ENCODE measurements at regions not wholly inside any gene's neighbourhood (a gene's known extent, or its start where the extent isn't known, plus 50 kb on each side); places are given as distances from the start of the nearest gene placed in this dataset.
"Not testable (repeated sequence)": the region's sequence is repeated elsewhere in the genome, so short reads cannot be mapped to it uniquely, and the experiment has no call there.

DNA sequence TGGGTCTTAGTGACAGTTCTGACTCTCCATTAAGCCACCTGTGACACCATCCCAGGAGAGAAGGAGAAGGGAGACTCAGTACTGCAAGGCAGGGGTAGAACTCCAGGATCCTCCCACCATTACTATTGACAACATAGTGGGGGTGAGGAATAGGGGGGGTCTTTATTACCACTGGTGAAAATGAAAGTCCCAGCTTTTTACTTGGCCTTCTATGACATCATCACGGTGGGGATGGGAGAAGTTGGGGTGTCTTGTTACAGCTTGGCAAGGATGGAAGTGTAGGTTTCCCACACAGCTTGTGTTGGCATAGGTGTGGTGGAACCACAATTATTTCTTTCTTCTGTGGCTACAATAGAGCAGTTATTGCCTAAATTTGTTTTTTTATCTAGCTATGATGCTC lies 203.9 kb upstream of the DTNA start:
- Mint-ChIP-seq H3K4me1 (no peaks in the 10 kb centered on the region), H3K36me3 (peaks cover 0 to 4% (median 0%) of the 10 kb centered on the region in 3 donors)

DNA sequence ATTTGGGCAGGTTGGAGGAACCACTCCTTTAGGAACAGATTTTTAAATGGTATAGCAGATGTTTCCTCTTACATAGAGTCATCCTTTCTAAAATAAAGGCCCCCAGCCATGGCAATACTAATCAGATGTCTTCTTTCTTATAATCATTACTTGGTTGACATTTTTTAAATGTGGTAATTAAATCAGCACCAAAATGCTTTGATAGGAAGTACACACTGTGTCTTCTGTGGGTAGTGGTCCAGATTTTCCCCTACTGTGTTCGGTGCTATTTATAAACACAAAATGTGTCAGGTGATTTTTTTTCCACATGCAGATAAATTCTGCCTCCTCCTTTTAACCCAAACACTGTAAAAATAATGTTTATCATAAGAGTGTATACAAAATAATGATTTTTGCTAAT lies 200.9 kb upstream of the DTNA start:
- no peak overlapping the region for H3K4me3 Mint-ChIP-seq
- H3K9me3 Mint-ChIP-seq, result peaks cover 0 to 20% (median 7%) of the 10 kb centered on the region in 6 donors
- DNase-seq, result no peak
- H3K27ac Mint-ChIP-seq, result no peak overlapping the region
- H3K27me3 Mint-ChIP-seq (ENCODE audit: low read depth in 3 of 3), result peaks cover 0 to 2% (median 1%) of the 10 kb centered on the region in 3 donors
- no peaks in the 10 kb centered on the region for H3K4me1 Mint-ChIP-seq
- H3K36me3 Mint-ChIP-seq, result peaks cover 0 to 4% (median 0%) of the 10 kb centered on the region in 3 donors

More for the DNA sequence above, 203.9 kb upstream of the DTNA start:
- Mint-ChIP-seq H3K27ac (no peak overlapping the region), H3K4me3 (no peak overlapping the region), H3K9me3 (peaks cover 0 to 24% (median 6%) of the 10 kb centered on the region in 6 donors), H3K27me3 (ENCODE audit: low read depth in 3 of 3) (peaks cover 0 to 5% (median 0%) of the 10 kb centered on the region in 3 donors)
- DNase-seq, result no peak

DNA sequence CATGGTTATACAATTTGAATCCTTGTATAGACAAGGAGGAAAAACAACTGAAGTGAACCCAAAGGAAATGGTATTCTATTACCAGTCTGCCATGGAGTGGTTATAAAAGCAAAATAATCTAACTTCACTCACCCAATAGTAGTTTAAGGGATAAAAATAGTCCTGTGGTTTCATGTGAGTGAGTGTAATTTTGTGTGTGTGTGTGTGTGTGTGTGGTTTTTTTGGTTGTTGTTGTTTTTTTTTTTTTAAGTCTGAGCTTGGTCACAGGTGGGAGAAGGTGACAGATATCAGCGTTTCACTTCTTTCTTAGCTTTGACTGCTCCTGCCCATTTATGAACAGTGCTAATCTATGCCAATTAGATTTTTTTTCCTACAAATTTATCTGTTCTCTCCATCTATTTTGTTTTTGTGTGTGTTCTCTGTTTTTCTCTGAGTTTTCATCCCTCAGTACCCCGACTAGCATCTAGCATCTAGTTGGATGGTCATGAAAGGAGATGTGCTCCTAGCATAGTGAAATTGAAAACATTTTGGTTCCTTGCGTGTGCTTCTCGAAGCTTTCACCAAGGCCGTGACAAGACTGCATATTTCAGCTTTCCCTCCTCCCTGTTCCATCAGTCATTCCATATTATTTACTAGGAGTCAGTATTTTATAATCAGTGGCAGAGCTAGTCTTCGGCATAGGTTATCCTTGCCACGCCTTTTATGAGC lies 200.1 kb upstream of the DTNA start:
- DNase-seq, result no peak
- peaks cover 0 to 17% (median 7%) of the 10 kb centered on the region in 6 donors for H3K9me3 Mint-ChIP-seq
- no peak overlapping the region for H3K27ac Mint-ChIP-seq
- no peaks in the 10 kb centered on the region for H3K4me1 Mint-ChIP-seq
- H3K36me3 Mint-ChIP-seq, result peaks cover 0 to 2% (median 0%) of the 10 kb centered on the region in 3 donors
- H3K4me3 Mint-ChIP-seq, result no peak overlapping the region
- peaks cover 0 to 2% (median 1%) of the 10 kb centered on the region in 3 donors for H3K27me3 Mint-ChIP-seq (ENCODE audit: low read depth in 3 of 3)

DNA sequence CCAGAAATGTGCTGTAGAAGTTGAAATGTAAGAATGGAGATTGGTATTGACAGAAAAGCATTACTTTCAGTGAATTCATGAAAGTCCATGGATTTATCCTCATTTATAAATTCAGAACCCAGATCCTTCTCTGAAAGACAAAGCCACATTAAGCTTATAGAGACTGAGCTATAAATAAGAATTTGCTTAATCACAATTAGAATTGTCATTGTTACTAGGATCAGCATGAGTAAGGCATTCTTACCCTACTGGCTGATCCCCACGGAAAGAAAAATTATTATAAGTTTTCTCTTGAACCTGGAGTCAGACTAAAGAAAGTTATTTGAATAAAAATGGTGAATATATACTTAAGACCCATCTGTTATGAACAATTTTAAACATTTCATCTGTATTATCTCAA lies 199.2 kb upstream of the DTNA start:
- no peaks in the 10 kb centered on the region for H3K4me1 Mint-ChIP-seq
- H3K27ac Mint-ChIP-seq, result no peak overlapping the region
- H3K9me3 Mint-ChIP-seq, result peaks cover 0 to 17% (median 9%) of the 10 kb centered on the region in 6 donors
- H3K36me3 Mint-ChIP-seq, result no peaks in the 10 kb centered on the region
- no peak overlapping the region for H3K4me3 Mint-ChIP-seq
- peaks cover 0 to 1% (median 0%) of the 10 kb centered on the region in 3 donors for H3K27me3 Mint-ChIP-seq (ENCODE audit: low read depth in 3 of 3)
- DNase-seq, result no peak

DNA sequence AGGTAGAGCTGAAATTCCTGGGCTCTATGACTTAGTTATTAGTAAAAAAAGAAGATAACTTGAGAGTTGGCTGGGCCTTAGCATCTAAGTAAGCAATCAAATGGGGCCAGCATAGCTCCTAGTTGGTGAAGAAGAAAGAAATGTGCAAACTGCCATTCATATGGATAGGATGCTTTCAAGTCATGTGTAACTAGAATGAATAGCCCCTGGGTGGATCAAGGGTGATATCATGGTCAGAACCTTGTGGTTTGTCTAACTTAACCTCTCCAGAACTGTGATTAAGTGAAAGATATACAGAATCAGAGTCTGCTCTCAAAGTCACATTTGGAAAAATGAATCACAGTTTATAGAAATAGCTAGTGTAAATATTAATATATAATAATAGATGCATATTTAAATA lies 198.7 kb upstream of the DTNA start:
- Mint-ChIP-seq H3K4me3 (no peak overlapping the region), H3K36me3 (no peaks in the 10 kb centered on the region), H3K9me3 (peaks cover 0 to 21% (median 12%) of the 10 kb centered on the region in 6 donors), H3K27me3 (ENCODE audit: low read depth in 3 of 3) (peaks cover 0 to 1% (median 0%) of the 10 kb centered on the region in 3 donors), H3K27ac (no peak overlapping the region), H3K4me1 (no peaks in the 10 kb centered on the region)
- no peak for DNase-seq

DNA sequence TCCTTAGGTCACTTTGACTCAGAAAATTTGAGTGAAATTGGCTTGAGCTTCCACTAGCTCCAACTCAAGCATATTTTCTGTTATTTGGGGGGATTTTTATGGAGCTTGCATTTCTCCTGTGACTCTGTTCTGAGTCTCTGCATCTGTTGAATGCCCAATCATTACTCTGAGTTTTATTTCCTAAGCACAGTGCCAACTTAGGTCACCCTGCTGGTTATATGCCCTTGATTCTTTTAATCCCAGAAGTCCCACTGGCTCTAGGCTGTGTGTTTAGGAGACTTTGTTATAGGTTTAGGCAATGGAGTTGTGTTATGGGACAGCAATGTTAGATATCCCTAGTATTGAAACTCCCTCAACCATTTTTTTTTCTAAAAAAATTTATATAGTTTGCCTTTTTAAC lies 198.2 kb upstream of the DTNA start:
- Mint-ChIP-seq H3K27me3 (ENCODE audit: low read depth in 3 of 3) (peaks cover 0 to 1% (median 0%) of the 10 kb centered on the region in 3 donors), H3K27ac (no peak overlapping the region), H3K9me3 (peaks cover 0 to 25% (median 13%) of the 10 kb centered on the region in 6 donors), H3K36me3 (no peaks in the 10 kb centered on the region), H3K4me3 (no peak overlapping the region), H3K4me1 (no peaks in the 10 kb centered on the region)
- no peak for DNase-seq

DNA sequence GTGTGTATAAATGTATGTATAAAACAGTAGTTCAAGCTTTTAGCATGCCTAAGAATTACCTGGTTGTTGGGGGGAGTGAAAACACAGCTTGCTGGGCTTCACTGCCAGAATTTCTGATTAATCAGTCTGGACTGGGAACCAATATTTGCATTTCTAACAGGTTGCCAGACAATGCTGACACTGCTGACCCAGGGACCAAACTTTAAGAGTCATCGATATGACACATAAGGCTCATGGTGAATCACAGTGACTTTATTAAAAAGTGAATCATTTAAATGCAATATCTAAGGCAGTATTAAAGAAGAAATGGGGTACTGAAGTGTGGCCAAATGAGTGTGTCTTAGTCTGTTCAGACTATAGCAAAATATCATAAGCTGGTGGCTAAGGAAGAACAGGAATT lies 195.9 kb upstream of the DTNA start:
- no peak overlapping the region for H3K27ac Mint-ChIP-seq
- H3K27me3 Mint-ChIP-seq (ENCODE audit: low read depth in 3 of 3), result peaks cover 0 to 1% (median 0%) of the 10 kb centered on the region in 3 donors
- DNase-seq, result no peak
- no peak overlapping the region for H3K4me3 Mint-ChIP-seq
- peaks cover 0 to 30% (median 14%) of the 10 kb centered on the region in 6 donors for H3K9me3 Mint-ChIP-seq
- H3K36me3 Mint-ChIP-seq, result no peaks in the 10 kb centered on the region
- no peaks in the 10 kb centered on the region for H3K4me1 Mint-ChIP-seq

DNA sequence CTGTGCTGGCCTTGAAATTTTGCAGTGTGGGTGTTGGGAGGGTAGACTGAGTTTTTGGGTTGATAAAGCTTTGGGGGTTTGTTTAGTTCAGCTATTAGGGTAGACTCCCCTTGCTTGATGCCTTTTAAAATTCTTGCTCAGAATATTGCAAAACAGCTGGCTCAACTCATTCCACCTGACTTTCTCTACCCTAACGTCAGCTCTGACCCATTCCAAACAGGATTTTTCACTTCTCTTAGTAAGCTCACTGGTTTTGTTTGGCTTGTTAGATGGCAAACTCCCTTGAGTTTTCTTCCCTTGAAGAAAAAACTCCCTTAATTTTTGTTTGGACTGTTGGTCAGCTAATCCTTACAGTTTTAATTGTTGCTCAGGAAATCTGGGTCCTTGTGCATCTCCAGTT lies 195.1 kb upstream of the DTNA start:
- Mint-ChIP-seq H3K27ac (no peak overlapping the region), H3K9me3 (peaks cover 0 to 30% (median 14%) of the 10 kb centered on the region in 6 donors), H3K4me1 (no peaks in the 10 kb centered on the region), H3K27me3 (ENCODE audit: low read depth in 3 of 3) (peaks cover 0 to 1% (median 0%) of the 10 kb centered on the region in 3 donors), H3K4me3 (no peak overlapping the region), H3K36me3 (no peaks in the 10 kb centered on the region)
- no peak for DNase-seq

DNA sequence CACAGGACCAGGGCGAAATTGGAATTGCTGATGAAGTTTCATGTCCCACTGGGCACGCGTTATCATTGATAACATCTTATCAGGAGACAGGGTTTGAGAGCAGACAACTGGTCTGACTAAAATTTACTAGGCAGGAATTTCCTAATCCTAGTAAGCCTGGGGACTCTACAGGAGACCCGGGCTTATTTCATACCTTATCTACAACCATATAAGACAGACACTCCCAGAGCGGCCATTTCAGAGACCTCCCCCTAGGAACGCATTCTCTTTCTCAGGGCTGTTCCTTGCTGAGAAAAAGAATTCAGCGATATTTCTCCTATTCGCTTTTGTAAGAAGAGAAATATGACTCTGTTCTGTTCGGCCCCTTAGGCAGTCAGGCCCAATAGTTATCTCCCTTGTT lies 193.7 kb upstream of the DTNA start:
- H3K36me3 Mint-ChIP-seq; H3K4me3 Mint-ChIP-seq; H3K4me1 Mint-ChIP-seq; H3K27me3 Mint-ChIP-seq (ENCODE audit: low read depth in 3 of 3); DNase-seq; H3K27ac Mint-ChIP-seq: not testable (repeated sequence)
- H3K9me3 Mint-ChIP-seq, result peaks cover 0 to 32% (median 14%) of the 10 kb centered on the region in 6 donors

DNA sequence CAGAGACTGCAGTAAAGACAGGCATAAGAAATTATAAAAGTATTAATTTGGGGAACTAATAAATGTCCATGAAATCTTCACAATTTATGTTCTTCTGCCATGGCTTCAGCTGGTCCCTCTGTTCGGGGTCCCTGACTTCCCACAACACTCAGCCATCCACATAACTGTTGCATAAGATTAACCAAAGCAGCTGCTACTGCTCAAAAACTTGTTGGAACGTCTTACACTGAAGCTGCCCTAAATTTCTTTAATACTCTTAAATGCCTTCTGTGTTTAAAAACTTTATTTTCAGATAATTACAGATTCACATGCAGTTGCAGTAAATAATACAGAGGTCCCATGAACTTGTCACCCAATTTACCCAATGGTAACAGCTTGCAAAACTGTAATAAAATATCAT lies 193.1 kb upstream of the DTNA start:
- not testable (repeated sequence) for H3K4me1 Mint-ChIP-seq; H3K27ac Mint-ChIP-seq; H3K27me3 Mint-ChIP-seq (ENCODE audit: low read depth in 3 of 3); H3K4me3 Mint-ChIP-seq; H3K36me3 Mint-ChIP-seq; DNase-seq
- peaks cover 3 to 33% (median 15%) of the 10 kb centered on the region in 6 donors for H3K9me3 Mint-ChIP-seq

DNA sequence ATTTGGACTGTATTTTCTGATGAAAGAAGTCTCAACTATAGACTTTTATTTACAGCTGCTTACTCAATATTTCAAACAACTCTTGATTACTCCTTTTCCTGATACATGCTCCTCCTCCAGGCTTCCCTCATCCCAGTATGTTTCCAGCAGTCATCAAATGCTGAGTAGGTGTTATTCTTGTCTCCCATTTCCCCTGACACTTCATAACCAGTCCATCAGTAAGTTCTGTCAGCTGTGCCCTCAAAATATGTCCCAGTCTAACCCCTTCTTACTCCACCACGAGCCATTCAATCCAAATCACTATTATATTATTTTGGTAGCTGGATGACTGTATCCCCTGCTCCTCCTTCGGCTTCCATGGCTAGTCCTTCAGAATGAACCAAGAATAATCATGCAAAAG lies 189.1 kb upstream of the DTNA start:
- Mint-ChIP-seq H3K4me1 (no peaks in the 10 kb centered on the region), H3K27ac (no peak overlapping the region), H3K9me3 (peaks cover 3 to 22% (median 9%) of the 10 kb centered on the region in 6 donors), H3K27me3 (ENCODE audit: low read depth in 3 of 3) (peaks cover 1 to 3% (median 2%) of the 10 kb centered on the region in 3 donors), H3K4me3 (no peak overlapping the region), H3K36me3 (no peaks in the 10 kb centered on the region)
- no peak for DNase-seq

DNA sequence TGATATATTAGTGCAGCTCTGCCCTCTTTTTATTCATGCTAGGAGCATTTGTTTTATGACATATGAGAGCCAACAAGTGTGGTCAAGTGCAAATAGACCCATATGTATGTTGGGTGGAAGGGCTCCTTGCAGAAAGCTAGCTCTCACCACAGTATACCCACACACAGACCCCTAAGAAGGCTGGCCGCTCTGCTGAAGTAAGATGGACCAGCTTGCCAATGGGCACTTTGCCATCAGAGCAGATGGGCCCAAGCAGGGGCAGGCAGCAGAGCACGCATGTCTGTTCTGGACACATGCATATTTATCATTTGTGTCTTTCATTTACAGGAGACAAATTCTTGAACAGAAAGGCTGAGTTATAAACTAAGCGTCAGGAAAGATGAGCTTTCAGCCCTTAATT lies 187.5 kb upstream of the DTNA start:
- no peak overlapping the region for H3K27ac Mint-ChIP-seq
- DNase-seq, result no peak
- peaks cover 1 to 3% (median 2%) of the 10 kb centered on the region in 3 donors for H3K27me3 Mint-ChIP-seq (ENCODE audit: low read depth in 3 of 3)
- no peak overlapping the region for H3K4me3 Mint-ChIP-seq
- H3K36me3 Mint-ChIP-seq, result no peaks in the 10 kb centered on the region
- peaks cover 3 to 21% (median 5%) of the 10 kb centered on the region in 6 donors for H3K9me3 Mint-ChIP-seq
- H3K4me1 Mint-ChIP-seq, result no peaks in the 10 kb centered on the region

DNA sequence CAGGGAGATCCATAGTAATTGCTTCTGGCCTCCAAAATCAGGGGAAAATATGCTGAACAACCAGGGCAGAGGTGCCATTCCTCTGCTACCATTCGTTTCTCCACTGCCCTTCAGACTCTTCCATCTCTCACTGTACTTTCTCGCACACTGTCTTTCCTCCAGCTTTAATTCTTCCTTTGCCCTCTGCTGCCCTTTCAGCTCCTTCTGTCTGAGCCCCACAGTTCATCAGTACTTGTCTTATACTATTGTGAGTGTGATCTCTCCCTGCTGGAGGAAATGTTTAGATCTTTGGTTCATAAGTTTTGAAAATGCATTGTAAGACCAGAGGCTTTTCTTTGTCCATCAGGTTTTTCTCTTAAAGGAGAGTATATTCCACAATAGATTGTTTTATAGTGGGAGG lies 184.9 kb upstream of the DTNA start:
- Mint-ChIP-seq H3K4me3 (no peak overlapping the region), H3K9me3 (peaks cover 0 to 21% (median 3%) of the 10 kb centered on the region in 6 donors), H3K36me3 (no peaks in the 10 kb centered on the region), H3K4me1 (no peaks in the 10 kb centered on the region), H3K27ac (no peak overlapping the region), H3K27me3 (ENCODE audit: low read depth in 3 of 3) (peaks cover 1 to 2% (median 1%) of the 10 kb centered on the region in 3 donors)
- no peak for DNase-seq

DNA sequence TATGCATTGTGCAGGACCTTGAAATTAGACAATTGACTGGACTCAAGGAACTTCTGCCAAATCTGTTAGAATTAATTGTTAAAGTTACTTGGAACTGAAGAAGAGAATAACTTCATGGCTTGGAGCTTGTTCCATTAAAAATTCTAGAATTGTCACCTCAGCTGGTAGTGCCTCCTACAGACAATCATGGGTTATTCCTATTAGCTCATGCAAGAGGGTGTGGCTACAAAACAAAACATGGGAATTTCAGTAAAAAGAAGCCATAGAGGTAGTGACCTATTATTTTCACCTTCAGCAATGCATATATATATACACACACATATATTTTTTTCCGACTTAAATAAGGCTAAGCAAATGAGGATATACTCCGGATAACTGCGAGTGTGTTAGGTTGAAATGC lies 181.9 kb upstream of the DTNA start:
- peaks cover 0 to 24% (median 2%) of the 10 kb centered on the region in 6 donors for H3K9me3 Mint-ChIP-seq

More for the DNA sequence above, 181.9 kb upstream of the DTNA start:
- Mint-ChIP-seq H3K36me3 (no peaks in the 10 kb centered on the region), H3K27me3 (ENCODE audit: low read depth in 3 of 3) (peaks cover 0 to 4% (median 0%) of the 10 kb centered on the region in 3 donors), H3K4me3 (no peak overlapping the region), H3K4me1 (no peaks in the 10 kb centered on the region), H3K27ac (no peak overlapping the region)
- no peak for DNase-seq
